ENCODE measurements at regions not wholly inside any gene's neighbourhood (a gene's known extent, or its start where the extent isn't known, plus 50 kb on each side); places are given as distances from the start of the nearest gene placed in this dataset.

DNA sequence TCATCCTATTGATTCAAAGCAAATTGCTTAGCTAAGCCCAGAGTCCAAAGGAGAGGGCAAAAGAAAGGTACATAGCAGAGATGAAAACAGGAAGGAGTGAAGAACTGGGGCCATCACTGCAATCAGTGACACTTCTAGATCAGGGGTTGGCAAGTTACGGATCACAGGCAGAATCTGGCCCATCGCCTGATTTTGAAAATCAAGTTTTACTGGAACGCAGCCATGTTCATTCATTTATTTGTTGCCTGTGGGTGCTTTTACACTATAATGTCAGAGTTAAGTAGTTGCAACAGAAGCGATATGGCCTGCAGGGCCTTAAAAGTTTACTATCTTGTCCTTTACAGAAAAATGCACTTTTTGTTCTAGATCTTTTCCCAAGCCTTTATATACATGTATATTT is 271.7 kb upstream of the TOPAZ1 start:
- TF ChIP-seq, protein P1, sequence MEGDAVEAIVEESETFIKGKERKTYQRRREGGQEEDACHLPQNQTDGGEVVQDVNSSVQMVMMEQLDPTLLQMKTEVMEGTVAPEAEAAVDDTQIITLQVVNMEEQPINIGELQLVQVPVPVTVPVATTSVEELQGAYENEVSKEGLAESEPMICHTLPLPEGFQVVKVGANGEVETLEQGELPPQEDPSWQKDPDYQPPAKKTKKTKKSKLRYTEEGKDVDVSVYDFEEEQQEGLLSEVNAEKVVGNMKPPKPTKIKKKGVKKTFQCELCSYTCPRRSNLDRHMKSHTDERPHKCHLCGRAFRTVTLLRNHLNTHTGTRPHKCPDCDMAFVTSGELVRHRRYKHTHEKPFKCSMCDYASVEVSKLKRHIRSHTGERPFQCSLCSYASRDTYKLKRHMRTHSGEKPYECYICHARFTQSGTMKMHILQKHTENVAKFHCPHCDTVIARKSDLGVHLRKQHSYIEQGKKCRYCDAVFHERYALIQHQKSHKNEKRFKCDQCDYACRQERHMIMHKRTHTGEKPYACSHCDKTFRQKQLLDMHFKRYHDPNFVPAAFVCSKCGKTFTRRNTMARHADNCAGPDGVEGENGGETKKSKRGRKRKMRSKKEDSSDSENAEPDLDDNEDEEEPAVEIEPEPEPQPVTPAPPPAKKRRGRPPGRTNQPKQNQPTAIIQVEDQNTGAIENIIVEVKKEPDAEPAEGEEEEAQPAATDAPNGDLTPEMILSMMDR (IDR thresholded peaks at IDR 0.05), result no peak
- TF ChIP-seq, protein P2, sequence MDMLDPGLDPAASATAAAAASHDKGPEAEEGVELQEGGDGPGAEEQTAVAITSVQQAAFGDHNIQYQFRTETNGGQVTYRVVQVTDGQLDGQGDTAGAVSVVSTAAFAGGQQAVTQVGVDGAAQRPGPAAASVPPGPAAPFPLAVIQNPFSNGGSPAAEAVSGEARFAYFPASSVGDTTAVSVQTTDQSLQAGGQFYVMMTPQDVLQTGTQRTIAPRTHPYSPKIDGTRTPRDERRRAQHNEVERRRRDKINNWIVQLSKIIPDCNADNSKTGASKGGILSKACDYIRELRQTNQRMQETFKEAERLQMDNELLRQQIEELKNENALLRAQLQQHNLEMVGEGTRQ (IDR thresholded peaks at IDR 0.05; ENCODE audit: borderline replicate concordance, low read depth, low read length), result no peak
- TF ChIP-seq TAF1 (IDR thresholded peaks at IDR 0.05; ENCODE audit: borderline replicate concordance, low read depth, low read length) (no peak), EP300 (IDR thresholded peaks at IDR 0.05; ENCODE audit: borderline replicate concordance in 1 of 2, low read depth in 1 of 2, low read length in 1 of 2) (no peak), EZH2phosphoT487 (IDR thresholded peaks at IDR 0.05; ENCODE audit: borderline replicate concordance, low read depth) (no peak), FOXM1 (IDR thresholded peaks at IDR 0.05; ENCODE audit: low read depth) (no peak), POLR2AphosphoS5 (IDR thresholded peaks at IDR 0.05; ENCODE audit: low read depth, low read length) (no peak), RFX5 (IDR thresholded peaks at IDR 0.05; ENCODE audit: low read length) (no peak), TEAD4 (IDR thresholded peaks at IDR 0.05; ENCODE audit: borderline replicate concordance, insufficient read depth) (no peak), RAD21 (IDR thresholded peaks at IDR 0.05; ENCODE audit: low read length) (no peak), RCOR1 (IDR thresholded peaks at IDR 0.05; ENCODE audit: low read length) (no peak)
- TF ChIP-seq, protein P3, sequence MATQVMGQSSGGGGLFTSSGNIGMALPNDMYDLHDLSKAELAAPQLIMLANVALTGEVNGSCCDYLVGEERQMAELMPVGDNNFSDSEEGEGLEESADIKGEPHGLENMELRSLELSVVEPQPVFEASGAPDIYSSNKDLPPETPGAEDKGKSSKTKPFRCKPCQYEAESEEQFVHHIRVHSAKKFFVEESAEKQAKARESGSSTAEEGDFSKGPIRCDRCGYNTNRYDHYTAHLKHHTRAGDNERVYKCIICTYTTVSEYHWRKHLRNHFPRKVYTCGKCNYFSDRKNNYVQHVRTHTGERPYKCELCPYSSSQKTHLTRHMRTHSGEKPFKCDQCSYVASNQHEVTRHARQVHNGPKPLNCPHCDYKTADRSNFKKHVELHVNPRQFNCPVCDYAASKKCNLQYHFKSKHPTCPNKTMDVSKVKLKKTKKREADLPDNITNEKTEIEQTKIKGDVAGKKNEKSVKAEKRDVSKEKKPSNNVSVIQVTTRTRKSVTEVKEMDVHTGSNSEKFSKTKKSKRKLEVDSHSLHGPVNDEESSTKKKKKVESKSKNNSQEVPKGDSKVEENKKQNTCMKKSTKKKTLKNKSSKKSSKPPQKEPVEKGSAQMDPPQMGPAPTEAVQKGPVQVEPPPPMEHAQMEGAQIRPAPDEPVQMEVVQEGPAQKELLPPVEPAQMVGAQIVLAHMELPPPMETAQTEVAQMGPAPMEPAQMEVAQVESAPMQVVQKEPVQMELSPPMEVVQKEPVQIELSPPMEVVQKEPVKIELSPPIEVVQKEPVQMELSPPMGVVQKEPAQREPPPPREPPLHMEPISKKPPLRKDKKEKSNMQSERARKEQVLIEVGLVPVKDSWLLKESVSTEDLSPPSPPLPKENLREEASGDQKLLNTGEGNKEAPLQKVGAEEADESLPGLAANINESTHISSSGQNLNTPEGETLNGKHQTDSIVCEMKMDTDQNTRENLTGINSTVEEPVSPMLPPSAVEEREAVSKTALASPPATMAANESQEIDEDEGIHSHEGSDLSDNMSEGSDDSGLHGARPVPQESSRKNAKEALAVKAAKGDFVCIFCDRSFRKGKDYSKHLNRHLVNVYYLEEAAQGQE (IDR thresholded peaks at IDR 0.05; ENCODE audit: low read depth, low read length), result no peak
